ENCODE measurements at regions not wholly inside any gene's neighbourhood (a gene's known extent, or its start where the extent isn't known, plus 50 kb on each side); places are given as distances from the start of the nearest gene placed in this dataset.

DNA sequence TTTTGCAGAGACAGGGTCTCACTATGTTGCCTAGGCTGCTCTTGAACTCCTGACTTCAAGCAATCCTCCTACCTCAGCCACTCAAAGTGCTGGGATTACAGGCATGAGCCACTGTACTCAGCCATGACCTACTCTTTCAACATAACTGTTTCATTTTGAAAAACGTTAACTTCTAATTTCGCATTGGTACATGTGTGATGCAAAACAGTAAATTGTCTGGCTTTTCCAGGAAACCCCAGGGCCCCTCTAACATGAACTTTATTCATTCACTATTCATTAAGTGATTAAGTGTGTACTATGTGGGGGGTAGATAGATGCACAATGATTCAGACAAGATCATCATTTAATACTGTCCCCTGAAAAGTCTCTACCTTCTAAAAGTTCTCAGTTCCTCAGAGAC lies 364.9 kb downstream of the SS18 start:
- Histone ChIP-seq H4K8ac (ENCODE audit: low read depth in 2 of 2, low read length in 2 of 2) (no peak overlapping the region), H3K4me3 (ENCODE audit: insufficient read depth, low read depth, low read length) (no peak overlapping the region), H2BK5ac (ENCODE audit: low read depth, low read length, poor library complexity, severe bottlenecking) (no peak overlapping the region), H4K20me1 (ENCODE audit: insufficient read depth, low read length) (no peaks in the 10 kb centered on the region), H3K4me2 (ENCODE audit: low read depth, low read length) (no peak overlapping the region), H3K36me3 (ENCODE audit: control insufficient read depth, insufficient read depth, low read length) (no peaks in the 10 kb centered on the region), H2BK20ac (ENCODE audit: low read depth, low read length) (no peak overlapping the region), H3K18ac (ENCODE audit: low read depth, low read length) (no peak overlapping the region), H3K4ac (ENCODE audit: low read depth, low read length) (no peak overlapping the region), H3K23ac (ENCODE audit: low read depth, low read length) (no peak overlapping the region), H3K14ac (replicated peaks; ENCODE audit: low read depth, low read length) (no peak overlapping the region), H3K4me1 (ENCODE audit: control insufficient read depth, insufficient read depth, low read length) (no peaks in the 10 kb centered on the region), H2BK15ac (ENCODE audit: low read depth, low read length) (no peak overlapping the region), H4K91ac (ENCODE audit: insufficient read depth, low read depth, low read length) (no peak overlapping the region), H3K9me3 (ENCODE audit: control insufficient read depth, insufficient read depth, low read length) (no peaks in the 10 kb centered on the region), H3K9ac (ENCODE audit: low read depth, low read length) (no peak overlapping the region), H3K56ac (ENCODE audit: extremely low read depth, insufficient read depth, low read length) (no peak overlapping the region), H3K9me1 (ENCODE audit: insufficient read depth, low read length) (no peaks in the 10 kb centered on the region), H2BK120ac (ENCODE audit: low read depth, low read length) (no peak overlapping the region), H3K79me1 (ENCODE audit: low read depth in 1 of 2, low read length in 2 of 2) (no peaks in the 10 kb centered on the region), H3K27me3 (ENCODE audit: control insufficient read depth, insufficient read depth, low read length) (no peaks in the 10 kb centered on the region), H2AFZ (replicated peaks; ENCODE audit: low read length, poor library complexity) (no peak overlapping the region), H3K27ac (ENCODE audit: insufficient read depth, low read length) (no peak overlapping the region), H2AK5ac (ENCODE audit: low read depth, low read length) (no peak overlapping the region), H4K5ac (ENCODE audit: low read depth, low read length) (no peak overlapping the region), H2AK9ac (replicated peaks; ENCODE audit: low read depth, low read length, poor library complexity) (no peak overlapping the region)
- WGBS, 2 experiments (ENCODE audit: extremely low coverage in 2 of 2, insufficient read length in 1 of 2), result no CpG with 5 or more reads among the region's 2 CpGs
- no peak for ATAC-seq (ENCODE audit: low read depth)
- intact Hi-C loops (cut with micrococcal nuclease), result no loop called here
- BruUV-seq (replicated peaks), result no TSS peak
- in situ Hi-C loops (cut with MboI; ENCODE audit: low sequenced_read_pairs), result no loop called here
- ChIA-PET POLR2A (ENCODE audit: unreplicated experiment) (no interaction called here), CTCF (no interaction called here)
- dilution Hi-C loops (cut with HindIII; ENCODE audit: low sequenced_read_pairs, unreplicated experiment), result no loop called here
- TF ChIP-seq NFE2L2 (IDR thresholded peaks at IDR 0.05; ENCODE audit: low read depth, low read length) (no peak), MAFK (IDR thresholded peaks at IDR 0.05; ENCODE audit: low read depth, low read length) (no peak), POLR2A (IDR thresholded peaks at IDR 0.05; ENCODE audit: low read depth, low read length) (no peak), RAD21 (IDR thresholded peaks at IDR 0.05; ENCODE audit: low read length) (no peak), CEBPB (IDR thresholded peaks at IDR 0.05; ENCODE audit: low read depth, low read length) (no peak)
- no peak for DNase-seq

Measured in IMR-90 (cell line).